ENCODE measurements at regions not wholly inside any gene's neighbourhood (a gene's known extent, or its start where the extent isn't known, plus 50 kb on each side); places are given as distances from the start of the nearest gene placed in this dataset.

DNA sequence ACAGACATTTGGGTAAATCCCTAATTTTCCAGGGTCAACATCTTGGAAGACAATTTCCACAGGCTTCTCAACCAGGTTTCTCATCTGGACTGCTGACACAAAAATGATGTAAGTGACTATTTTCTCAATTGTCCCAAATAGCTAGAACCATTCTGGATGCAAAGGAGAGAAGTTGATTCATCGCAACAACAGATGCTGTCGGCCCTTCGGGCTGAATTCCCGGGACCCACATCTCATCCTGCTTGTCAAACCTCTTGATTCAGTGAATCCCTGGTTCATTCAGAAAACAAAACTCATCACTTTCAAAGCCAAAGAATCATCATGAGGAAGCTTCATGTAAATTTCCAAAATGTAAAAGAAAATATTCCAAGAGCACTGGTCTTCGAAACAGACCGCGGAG, 251.8 kb downstream of the NPHP4 start:
- ATAC-seq (ENCODE audit: insufficient read depth, low read depth) (no peak), DNase-seq (no peak)
- H3K36me3 ChIP-seq (ENCODE audit: insufficient read depth, low read length), result no peaks in the 10 kb centered on the region
- no peaks in the 10 kb centered on the region for H3K9me3 ChIP-seq (ENCODE audit: insufficient read depth, low read length, severe bottlenecking)
- TF ChIP-seq EZH2 (IDR thresholded peaks at IDR 0.05; ENCODE audit: borderline replicate concordance, low read depth, low read length, severe bottlenecking) (no peak), CTCF (IDR thresholded peaks at IDR 0.05; ENCODE audit: borderline replicate concordance, extremely low read depth, low read length, poor library complexity, severe bottlenecking) (no peak)
- peaks cover 12% of the 10 kb centered on the region for H3K27me3 ChIP-seq (ENCODE audit: insufficient read depth, low read length, poor library complexity)
- H3K27ac ChIP-seq (ENCODE audit: low read length), result no peak overlapping the region
- peaks cover 26% of the 10 kb centered on the region for H4K20me1 ChIP-seq (ENCODE audit: insufficient read depth, low read length)
- no peak overlapping the region for H3K4me2 ChIP-seq (ENCODE audit: insufficient read depth, low read length)
- no peak overlapping the region for H3K4me3 ChIP-seq (ENCODE audit: low read depth in 1 of 2, low read length in 2 of 2)
- H3K9ac ChIP-seq (ENCODE audit: low read depth, low read length), result no peak overlapping the region
- no peaks in the 10 kb centered on the region for H3K4me1 ChIP-seq (ENCODE audit: insufficient read depth, low read length)
- no peak overlapping the region for H2AFZ ChIP-seq (ENCODE audit: low read depth, low read length)
- no peaks in the 10 kb centered on the region for H3K79me2 ChIP-seq (ENCODE audit: insufficient read depth, low read length)

GRCh38 chr1:5739561-5740078, 252.6 kb downstream of the NPHP4 start:
- no peak for TF ChIP-seq CTCF (IDR thresholded peaks at IDR 0.05; ENCODE audit: borderline replicate concordance, extremely low read depth, low read length, poor library complexity, severe bottlenecking)
- TF ChIP-seq EZH2 (IDR thresholded peaks at IDR 0.05; ENCODE audit: borderline replicate concordance, low read depth, low read length, severe bottlenecking), result no peak
- Histone ChIP-seq H3K27ac (ENCODE audit: low read length) (no peak overlapping the region), H3K4me3 (ENCODE audit: low read depth in 1 of 2, low read length in 2 of 2) (no peak overlapping the region), H3K9me3 (ENCODE audit: insufficient read depth, low read length, severe bottlenecking) (no peaks in the 10 kb centered on the region), H4K20me1 (ENCODE audit: insufficient read depth, low read length) (peaks cover 21% of the 10 kb centered on the region), H2AFZ (ENCODE audit: low read depth, low read length) (no peak overlapping the region), H3K4me2 (ENCODE audit: insufficient read depth, low read length) (no peak overlapping the region), H3K79me2 (ENCODE audit: insufficient read depth, low read length) (no peaks in the 10 kb centered on the region), H3K27me3 (ENCODE audit: insufficient read depth, low read length, poor library complexity) (peaks cover 9% of the 10 kb centered on the region), H3K4me1 (ENCODE audit: insufficient read depth, low read length) (no peaks in the 10 kb centered on the region), H3K9ac (ENCODE audit: low read depth, low read length) (no peak overlapping the region), H3K36me3 (ENCODE audit: insufficient read depth, low read length) (no peaks in the 10 kb centered on the region)
- DNase-seq, result no peak
- ATAC-seq (ENCODE audit: insufficient read depth, low read depth), result no peak

- no peaks in the 10 kb centered on the region for H3K36me3 ChIP-seq (ENCODE audit: insufficient read depth, low read length)
- peaks cover 7% of the 10 kb centered on the region for H3K27me3 ChIP-seq (ENCODE audit: insufficient read depth, low read length, poor library complexity)
- no peak overlapping the region for H3K27ac ChIP-seq (ENCODE audit: low read length)
- H4K20me1 ChIP-seq (ENCODE audit: insufficient read depth, low read length), result peaks cover 18% of the 10 kb centered on the region; the same call in 1 of the 2 replicates
- no peak overlapping the region for H3K9ac ChIP-seq (ENCODE audit: low read depth, low read length)
- H3K4me3 ChIP-seq (ENCODE audit: low read depth in 1 of 2, low read length in 2 of 2), result no peak overlapping the region
- ATAC-seq (ENCODE audit: insufficient read depth, low read depth) (no peak), DNase-seq (no peak)
- no peak overlapping the region for H3K4me2 ChIP-seq (ENCODE audit: insufficient read depth, low read length)
- H3K79me2 ChIP-seq (ENCODE audit: insufficient read depth, low read length), result no peaks in the 10 kb centered on the region
- no peak overlapping the region for H2AFZ ChIP-seq (ENCODE audit: low read depth, low read length)
- H3K9me3 ChIP-seq (ENCODE audit: insufficient read depth, low read length, severe bottlenecking), result no peaks in the 10 kb centered on the region
- H3K4me1 ChIP-seq (ENCODE audit: insufficient read depth, low read length), result no peaks in the 10 kb centered on the region
- TF ChIP-seq CTCF (IDR thresholded peaks at IDR 0.05; ENCODE audit: borderline replicate concordance, extremely low read depth, low read length, poor library complexity, severe bottlenecking) (no peak), EZH2 (IDR thresholded peaks at IDR 0.05; ENCODE audit: borderline replicate concordance, low read depth, low read length, severe bottlenecking) (no peak)
Measured at GRCh38 chr1:5738911-5739462, 253.2 kb downstream of the NPHP4 start.
